ENCODE measurements at regions not wholly inside any gene's neighbourhood (a gene's known extent, or its start where the extent isn't known, plus 50 kb on each side); places are given as distances from the start of the nearest gene placed in this dataset.

- TF ChIP-seq, protein P1, sequence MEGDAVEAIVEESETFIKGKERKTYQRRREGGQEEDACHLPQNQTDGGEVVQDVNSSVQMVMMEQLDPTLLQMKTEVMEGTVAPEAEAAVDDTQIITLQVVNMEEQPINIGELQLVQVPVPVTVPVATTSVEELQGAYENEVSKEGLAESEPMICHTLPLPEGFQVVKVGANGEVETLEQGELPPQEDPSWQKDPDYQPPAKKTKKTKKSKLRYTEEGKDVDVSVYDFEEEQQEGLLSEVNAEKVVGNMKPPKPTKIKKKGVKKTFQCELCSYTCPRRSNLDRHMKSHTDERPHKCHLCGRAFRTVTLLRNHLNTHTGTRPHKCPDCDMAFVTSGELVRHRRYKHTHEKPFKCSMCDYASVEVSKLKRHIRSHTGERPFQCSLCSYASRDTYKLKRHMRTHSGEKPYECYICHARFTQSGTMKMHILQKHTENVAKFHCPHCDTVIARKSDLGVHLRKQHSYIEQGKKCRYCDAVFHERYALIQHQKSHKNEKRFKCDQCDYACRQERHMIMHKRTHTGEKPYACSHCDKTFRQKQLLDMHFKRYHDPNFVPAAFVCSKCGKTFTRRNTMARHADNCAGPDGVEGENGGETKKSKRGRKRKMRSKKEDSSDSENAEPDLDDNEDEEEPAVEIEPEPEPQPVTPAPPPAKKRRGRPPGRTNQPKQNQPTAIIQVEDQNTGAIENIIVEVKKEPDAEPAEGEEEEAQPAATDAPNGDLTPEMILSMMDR (IDR thresholded peaks at IDR 0.05) = no peak
- no peak for TF ChIP-seq EZH2 (IDR thresholded peaks at IDR 0.05; ENCODE audit: borderline replicate concordance, insufficient read depth, low read depth, low read length, poor library complexity, severe bottlenecking)
These were observed 228.7 kb downstream of the REEP3 start for GRCh38 chr10:63749915-63750314.

All from B cell (primary cell).